ENCODE measurements at regions not wholly inside any gene's neighbourhood (a gene's known extent, or its start where the extent isn't known, plus 50 kb on each side); places are given as distances from the start of the nearest gene placed in this dataset.
"Not testable (repeated sequence)": the region's sequence is repeated elsewhere in the genome, so short reads cannot be mapped to it uniquely, and the experiment has no call there.

DNA sequence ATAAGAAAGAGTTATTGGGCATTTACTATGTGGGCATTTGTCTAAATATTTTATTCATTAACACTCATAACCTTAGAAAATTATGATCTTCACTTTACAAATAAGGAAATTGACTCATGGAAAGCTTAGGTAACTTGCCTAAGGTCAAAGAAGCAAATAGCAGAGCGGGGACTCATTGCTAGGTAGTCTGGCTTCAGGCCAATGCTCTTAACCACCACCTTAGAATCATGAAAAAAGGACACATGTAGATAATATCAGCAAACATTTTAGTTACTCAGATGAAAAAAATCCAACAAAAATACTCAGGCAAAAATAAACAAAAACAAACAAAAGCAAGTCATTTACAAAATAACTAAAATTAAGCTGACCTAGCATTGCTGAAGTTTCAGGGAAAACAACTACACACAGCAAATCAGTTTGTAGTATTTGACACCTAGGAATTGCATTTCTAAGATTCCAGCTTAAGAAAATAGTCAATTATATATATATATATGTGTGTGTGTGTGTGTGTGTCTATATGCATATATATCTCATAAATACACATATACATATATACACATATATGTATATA, 166.0 kb downstream of the HMHB1 start:
- no peaks in the 10 kb centered on the region for H3K4me1 Mint-ChIP-seq (ENCODE audit: low read depth, unreplicated experiment)
- Histone ChIP-seq H3K9me3 (no peaks in the 10 kb centered on the region), H3K36me3 (ENCODE audit: control insufficient read depth, insufficient read depth, low read length) (no peaks in the 10 kb centered on the region), H3K27me3 (replicated peaks; ENCODE audit: control insufficient read depth, insufficient read depth, low read length) (0 out of 2 replicates have a peak, but pooled peaks cover 1% of the 10 kb centered on the region), H3K4me3 (ENCODE audit: low read depth, low read length) (no peak overlapping the region), H3K4me1 (no peaks in the 10 kb centered on the region)
- TF ChIP-seq, protein P1, sequence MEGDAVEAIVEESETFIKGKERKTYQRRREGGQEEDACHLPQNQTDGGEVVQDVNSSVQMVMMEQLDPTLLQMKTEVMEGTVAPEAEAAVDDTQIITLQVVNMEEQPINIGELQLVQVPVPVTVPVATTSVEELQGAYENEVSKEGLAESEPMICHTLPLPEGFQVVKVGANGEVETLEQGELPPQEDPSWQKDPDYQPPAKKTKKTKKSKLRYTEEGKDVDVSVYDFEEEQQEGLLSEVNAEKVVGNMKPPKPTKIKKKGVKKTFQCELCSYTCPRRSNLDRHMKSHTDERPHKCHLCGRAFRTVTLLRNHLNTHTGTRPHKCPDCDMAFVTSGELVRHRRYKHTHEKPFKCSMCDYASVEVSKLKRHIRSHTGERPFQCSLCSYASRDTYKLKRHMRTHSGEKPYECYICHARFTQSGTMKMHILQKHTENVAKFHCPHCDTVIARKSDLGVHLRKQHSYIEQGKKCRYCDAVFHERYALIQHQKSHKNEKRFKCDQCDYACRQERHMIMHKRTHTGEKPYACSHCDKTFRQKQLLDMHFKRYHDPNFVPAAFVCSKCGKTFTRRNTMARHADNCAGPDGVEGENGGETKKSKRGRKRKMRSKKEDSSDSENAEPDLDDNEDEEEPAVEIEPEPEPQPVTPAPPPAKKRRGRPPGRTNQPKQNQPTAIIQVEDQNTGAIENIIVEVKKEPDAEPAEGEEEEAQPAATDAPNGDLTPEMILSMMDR (IDR thresholded peaks at IDR 0.05; ENCODE audit: insufficient read depth in 1 of 2, low read depth in 1 of 2, low read length in 1 of 2, severe bottlenecking in 1 of 2, unreplicated experiment in 1 of 2), result no peak
- no peak overlapping the region for H3K27ac Mint-ChIP-seq (ENCODE audit: unreplicated experiment)
- DNase-seq, result no peak
- H3K4me3 Mint-ChIP-seq (ENCODE audit: unreplicated experiment), result no peak overlapping the region
- ChIA-PET POLR2A (no interaction called here), CTCF (no interaction called here)
- H3K9me3 Mint-ChIP-seq (ENCODE audit: unreplicated experiment), result no peaks in the 10 kb centered on the region
- intact Hi-C loops (cut with micrococcal nuclease; ENCODE audit: unreplicated experiment), result no loop called here
- H3K27me3 Mint-ChIP-seq (ENCODE audit: insufficient read depth, unreplicated experiment), result peaks cover 9% of the 10 kb centered on the region
- H3K36me3 Mint-ChIP-seq (ENCODE audit: insufficient read depth, unreplicated experiment), result no peaks in the 10 kb centered on the region
- BruUV-seq (replicated peaks), result no TSS peak

DNA sequence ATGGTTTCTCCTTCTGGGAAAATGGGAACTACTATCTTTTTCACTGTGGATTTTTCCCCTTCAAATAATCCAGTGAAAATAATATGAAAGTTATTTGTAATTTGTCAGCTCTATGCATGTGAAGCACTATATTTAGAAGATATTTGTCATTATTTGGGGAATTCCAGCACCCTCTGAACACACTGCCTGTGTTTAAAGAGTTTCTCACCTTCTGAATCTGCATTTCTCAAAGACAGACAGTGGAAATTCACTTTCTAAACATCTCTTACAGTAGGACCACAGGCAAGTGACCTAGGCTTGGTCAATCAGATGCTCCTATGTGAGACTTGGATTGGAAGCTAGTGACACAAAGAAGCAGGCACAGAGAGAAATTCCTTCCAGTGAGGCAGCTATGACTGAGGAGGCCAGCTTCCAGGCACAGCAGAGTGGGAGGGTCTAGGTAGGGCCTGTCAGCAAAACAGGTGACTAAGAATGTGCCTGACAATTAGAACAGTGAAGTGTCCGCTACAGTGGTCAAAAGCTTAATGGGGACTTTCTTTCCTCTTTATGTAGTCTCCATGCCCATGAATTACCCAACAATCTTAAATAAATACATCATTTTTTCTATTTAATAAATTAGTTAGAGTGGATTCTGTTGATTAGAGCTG, 167.2 kb downstream of the HMHB1 start:
- CTCF ChIA-PET, result interaction anchor here (1.0 kb wide), 1 partner anchor 163 kb away, joined by 3 read pairs; no protein-coding TSS in a partner anchor

DNA sequence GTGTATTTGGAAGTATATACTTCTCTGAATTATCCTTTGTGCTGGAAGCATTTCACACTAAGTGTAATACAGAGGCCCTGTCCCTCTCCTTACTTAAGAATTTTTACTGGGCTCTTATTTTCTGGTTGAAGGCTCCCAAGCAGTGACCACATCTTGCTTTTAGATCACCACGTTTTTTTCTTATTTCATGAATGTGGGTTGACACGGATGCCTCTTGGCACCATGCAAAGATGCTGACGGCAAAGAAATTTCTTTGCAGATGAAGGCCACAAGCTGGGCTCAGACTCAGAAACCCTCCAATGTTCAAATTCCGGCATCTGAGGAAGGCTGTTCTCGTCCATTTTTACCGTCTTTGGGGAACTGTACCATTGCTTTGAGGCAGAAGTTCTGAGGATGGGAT, 168.5 kb downstream of the HMHB1 start:
- H3K4me1 ChIP-seq, result no peaks in the 10 kb centered on the region
- Mint-ChIP-seq H3K4me3 (ENCODE audit: unreplicated experiment) (no peak overlapping the region), H3K27ac (ENCODE audit: unreplicated experiment) (no peak overlapping the region), H3K36me3 (ENCODE audit: insufficient read depth, unreplicated experiment) (no peaks in the 10 kb centered on the region), H3K27me3 (ENCODE audit: insufficient read depth, unreplicated experiment) (peaks cover 6% of the 10 kb centered on the region), H3K9me3 (ENCODE audit: unreplicated experiment) (no peaks in the 10 kb centered on the region), H3K4me1 (ENCODE audit: low read depth, unreplicated experiment) (peaks cover 3% of the 10 kb centered on the region)
- no peaks in the 10 kb centered on the region for H3K36me3 ChIP-seq (ENCODE audit: control insufficient read depth, insufficient read depth, low read length)
- ChIA-PET CTCF (interaction anchor here (1.0 kb wide), 1 partner anchor 162 kb away, joined by 3 read pairs; no protein-coding TSS in a partner anchor), POLR2A (no interaction called here)
- intact Hi-C loops (cut with micrococcal nuclease; ENCODE audit: unreplicated experiment), result no loop called here
- no peak for DNase-seq
- TF ChIP-seq, protein P1 (IDR thresholded peaks at IDR 0.05; ENCODE audit: insufficient read depth in 1 of 2, low read depth in 1 of 2, low read length in 1 of 2, severe bottlenecking in 1 of 2, unreplicated experiment in 1 of 2), result no peak
- H3K9me3 ChIP-seq, result no peaks in the 10 kb centered on the region
- no peak overlapping the region for H3K4me3 ChIP-seq (ENCODE audit: low read depth, low read length)
- BruUV-seq (replicated peaks), result no TSS peak
- no peaks in the 10 kb centered on the region for H3K27me3 ChIP-seq (replicated peaks; ENCODE audit: control insufficient read depth, insufficient read depth, low read length)

More for the DNA sequence above, 167.2 kb downstream of the HMHB1 start:
- H3K4me1 ChIP-seq, result no peaks in the 10 kb centered on the region
- H3K36me3 Mint-ChIP-seq (ENCODE audit: insufficient read depth, unreplicated experiment), result no peaks in the 10 kb centered on the region
- intact Hi-C loops (cut with micrococcal nuclease; ENCODE audit: unreplicated experiment), result no loop called here
- DNase-seq, result no peak
- H3K4me3 Mint-ChIP-seq (ENCODE audit: unreplicated experiment), result no peak overlapping the region
- H3K36me3 ChIP-seq (ENCODE audit: control insufficient read depth, insufficient read depth, low read length), result no peaks in the 10 kb centered on the region
- BruUV-seq (replicated peaks), result no TSS peak
- TF ChIP-seq, protein P1 (IDR thresholded peaks at IDR 0.05; ENCODE audit: insufficient read depth in 1 of 2, low read depth in 1 of 2, low read length in 1 of 2, severe bottlenecking in 1 of 2, unreplicated experiment in 1 of 2), result no peak
- H3K9me3 ChIP-seq, result no peaks in the 10 kb centered on the region
- H3K4me1 Mint-ChIP-seq (ENCODE audit: low read depth, unreplicated experiment), result no peaks in the 10 kb centered on the region
- POLR2A ChIA-PET, result no interaction called here
- H3K9me3 Mint-ChIP-seq (ENCODE audit: unreplicated experiment), result no peaks in the 10 kb centered on the region
- no peak overlapping the region for H3K4me3 ChIP-seq (ENCODE audit: low read depth, low read length)
- peaks cover 6% of the 10 kb centered on the region for H3K27me3 Mint-ChIP-seq (ENCODE audit: insufficient read depth, unreplicated experiment)
- no peak overlapping the region for H3K27ac Mint-ChIP-seq (ENCODE audit: unreplicated experiment)
- 0 out of 2 replicates have a peak, but pooled peaks cover 1% of the 10 kb centered on the region for H3K27me3 ChIP-seq (replicated peaks; ENCODE audit: control insufficient read depth, insufficient read depth, low read length)

DNA sequence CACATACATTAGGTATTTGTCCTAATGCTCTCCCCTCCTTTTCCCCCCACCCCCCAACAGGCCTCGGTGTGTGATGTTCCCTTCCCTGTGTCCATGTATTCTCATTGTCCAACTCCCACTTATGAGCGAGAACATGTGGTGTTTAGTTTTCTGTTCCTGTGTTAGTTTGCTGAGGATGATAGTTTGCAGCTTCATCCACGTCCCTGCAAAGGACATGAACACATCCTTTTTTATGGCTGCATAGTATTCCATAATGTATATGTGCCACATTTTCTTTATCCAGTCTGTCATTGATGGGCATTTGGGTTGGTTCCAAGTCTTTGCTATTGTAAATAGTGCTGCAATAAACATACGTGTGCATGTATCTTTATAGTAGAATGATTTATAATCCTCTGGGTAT, 171.0 kb downstream of the HMHB1 start:
- H3K4me1 ChIP-seq; H3K27ac Mint-ChIP-seq (ENCODE audit: unreplicated experiment); H3K36me3 ChIP-seq (ENCODE audit: control insufficient read depth, insufficient read depth, low read length); CTCF ChIA-PET; H3K9me3 ChIP-seq; BruUV-seq (replicated peaks); H3K4me3 ChIP-seq (ENCODE audit: low read depth, low read length); H3K9me3 Mint-ChIP-seq (ENCODE audit: unreplicated experiment); H3K27me3 ChIP-seq (replicated peaks; ENCODE audit: control insufficient read depth, insufficient read depth, low read length); POLR2A ChIA-PET; H3K36me3 Mint-ChIP-seq (ENCODE audit: insufficient read depth, unreplicated experiment); H3K27me3 Mint-ChIP-seq (ENCODE audit: insufficient read depth, unreplicated experiment); H3K4me3 Mint-ChIP-seq (ENCODE audit: unreplicated experiment); DNase-seq; intact Hi-C loops (cut with micrococcal nuclease; ENCODE audit: unreplicated experiment): not testable (repeated sequence)
- H3K4me1 Mint-ChIP-seq (ENCODE audit: low read depth, unreplicated experiment), result peaks cover 15% of the 10 kb centered on the region

Measured in Caco-2 (cell line).